ENCODE measurements at regions not wholly inside any gene's neighbourhood (a gene's known extent, or its start where the extent isn't known, plus 50 kb on each side); places are given as distances from the start of the nearest gene placed in this dataset.
A peak's percentile ranks its signal among the peaks of the same experiment; 100 is the strongest.
"Not testable (repeated sequence)": the region's sequence is repeated elsewhere in the genome, so short reads cannot be mapped to it uniquely, and the experiment has no call there.

GRCh38 chr1:195714248-195714647 is 894.0 kb downstream of the KCNT2 start:
- DNase-seq, result no peak

GRCh38 chr1:195709821-195710220 is 898.4 kb downstream of the KCNT2 start:
- no peak for DNase-seq

DNA sequence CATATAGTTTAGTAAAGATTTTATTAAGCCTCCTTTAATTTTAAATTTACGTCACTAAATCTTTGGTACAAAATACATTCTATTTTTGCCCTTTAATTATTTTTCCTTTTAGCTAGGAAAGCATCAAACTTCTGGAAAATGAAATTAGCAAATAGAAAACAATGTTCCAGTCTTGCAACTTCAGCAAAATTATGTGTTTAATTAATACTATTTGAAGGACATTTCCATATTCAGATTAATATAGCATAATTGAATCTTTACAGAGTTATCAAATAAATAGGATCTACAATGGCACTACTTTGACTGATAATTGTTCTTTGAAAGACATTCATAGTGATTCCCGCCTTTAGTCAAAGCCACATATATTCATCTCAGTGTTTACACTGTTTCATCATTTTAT is 904.2 kb downstream of the KCNT2 start:
- no peak for DNase-seq

- DNase-seq, result no peak
Measured at GRCh38 chr1:195701149-195701548, 907.1 kb downstream of the KCNT2 start.

DNA sequence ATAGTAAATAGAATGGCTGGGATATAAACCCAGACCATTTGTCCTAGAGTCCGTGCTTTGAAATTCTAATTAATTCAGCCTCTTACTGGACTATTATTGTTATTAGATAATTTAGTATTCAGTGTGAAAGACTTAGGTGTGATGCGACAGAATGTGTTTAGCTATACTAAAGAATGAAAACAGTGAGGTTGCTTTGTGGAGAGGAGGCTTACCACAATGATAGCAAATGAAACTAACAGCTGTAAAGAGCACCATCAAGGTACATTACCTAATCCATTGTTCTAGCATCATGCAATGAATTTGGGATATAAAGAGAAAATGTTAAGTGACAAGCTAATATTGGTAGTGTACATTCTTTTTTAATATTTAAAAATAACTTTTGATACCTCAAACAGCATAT is 911.1 kb downstream of the KCNT2 start:
- no peak for DNase-seq

GRCh38 chr1:195686764-195687163 is 921.5 kb downstream of the KCNT2 start:
- no peak for DNase-seq

- no peak for DNase-seq
Measured at GRCh38 chr1:195664628-195665027, 943.6 kb downstream of the KCNT2 start.

DNA sequence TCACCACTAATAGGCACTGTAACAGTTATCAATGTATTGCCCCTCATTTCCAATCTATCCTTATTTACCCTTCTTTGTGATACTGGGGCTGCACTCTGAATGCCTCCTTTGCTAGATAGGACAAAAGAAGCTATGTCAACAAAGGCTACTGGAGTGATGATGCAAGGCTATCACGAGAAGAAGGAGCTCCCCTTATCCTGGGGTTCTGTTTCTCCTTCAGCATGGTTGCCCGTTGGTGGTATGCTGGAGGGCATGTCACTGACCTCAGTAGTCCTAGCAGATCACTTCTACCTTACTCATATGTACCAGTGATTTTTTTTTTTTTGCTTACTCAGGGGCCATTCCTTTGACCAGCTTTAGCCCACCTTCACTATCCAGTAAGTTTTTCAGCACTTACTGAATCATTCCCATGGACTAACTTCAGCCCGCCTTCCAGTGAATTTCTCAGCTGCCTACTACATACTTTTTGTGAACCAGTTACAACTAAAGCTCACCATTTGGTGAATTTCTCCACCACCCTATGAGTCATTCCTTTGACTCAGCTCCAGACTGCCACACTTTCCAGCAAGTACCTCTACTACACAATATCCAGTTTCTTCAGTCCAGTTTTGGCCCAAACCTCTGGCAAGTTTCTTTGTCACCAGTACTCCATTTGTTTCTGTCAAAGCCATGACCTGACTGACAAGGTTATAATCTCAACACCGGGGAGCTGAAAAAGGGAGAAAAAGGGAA is 944.5 kb downstream of the KCNT2 start:
- DNase-seq, result peak in 10 of 58 donors; percentile 1 to 35 (median 2)

- DNase-seq, result no peak
Measured at GRCh38 chr1:195656780-195657179, 951.5 kb downstream of the KCNT2 start.

GRCh38 chr1:195648875-195649274 is 959.4 kb downstream of the KCNT2 start:
- not testable (repeated sequence) for DNase-seq

DNA sequence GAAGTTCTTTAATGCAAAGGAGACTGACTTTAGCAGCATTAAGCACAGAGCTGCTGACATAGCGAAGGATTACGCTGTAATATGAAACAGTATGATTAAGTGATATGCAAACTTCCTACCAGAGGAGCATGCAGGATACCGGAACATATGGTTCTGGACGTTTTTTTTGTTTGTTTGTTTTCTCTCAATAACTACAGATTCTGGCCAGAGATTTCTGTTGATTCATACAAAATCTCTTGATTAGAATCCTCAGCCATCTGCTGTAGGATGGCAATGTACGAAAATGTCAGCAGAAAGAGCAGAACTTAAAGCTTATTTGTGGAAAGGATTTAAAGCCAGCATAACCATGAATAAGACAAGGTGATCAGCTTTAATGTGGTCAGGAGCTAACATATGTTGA is 970.7 kb downstream of the KCNT2 start:
- no peak for DNase-seq

DNA sequence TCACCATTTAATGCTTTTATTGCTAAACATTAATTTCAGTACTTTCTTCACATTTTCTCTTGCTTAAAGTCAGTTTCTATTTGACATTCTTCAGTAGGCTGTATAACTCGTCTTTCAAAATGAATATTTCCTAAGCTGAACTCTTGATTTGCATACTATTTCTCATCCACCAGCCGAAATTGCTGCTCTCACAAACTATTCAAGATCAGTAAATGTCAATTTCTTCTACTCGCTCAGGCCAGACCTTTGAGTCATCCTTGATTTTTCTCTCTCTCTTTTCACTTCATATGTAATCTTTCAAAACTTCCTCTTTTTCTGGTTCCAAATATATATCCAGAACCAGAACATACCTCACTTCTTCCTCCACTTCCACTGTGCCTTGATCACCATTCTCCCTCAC is 990.0 kb downstream of the KCNT2 start:
- DNase-seq, result no peak

GRCh38 chr1:195617106-195617505 is 991.1 kb downstream of the KCNT2 start:
- DNase-seq, result no peak

GRCh38 chr1:195608883-195609282 is 999.4 kb downstream of the KCNT2 start:
- no peak for DNase-seq

GRCh38 chr1:195606483-195606882 is 1001.8 kb downstream of the KCNT2 start:
- DNase-seq, result no peak

- no peak for DNase-seq
Measured at GRCh38 chr1:195604287-195604686, 1004.0 kb downstream of the KCNT2 start.

DNA sequence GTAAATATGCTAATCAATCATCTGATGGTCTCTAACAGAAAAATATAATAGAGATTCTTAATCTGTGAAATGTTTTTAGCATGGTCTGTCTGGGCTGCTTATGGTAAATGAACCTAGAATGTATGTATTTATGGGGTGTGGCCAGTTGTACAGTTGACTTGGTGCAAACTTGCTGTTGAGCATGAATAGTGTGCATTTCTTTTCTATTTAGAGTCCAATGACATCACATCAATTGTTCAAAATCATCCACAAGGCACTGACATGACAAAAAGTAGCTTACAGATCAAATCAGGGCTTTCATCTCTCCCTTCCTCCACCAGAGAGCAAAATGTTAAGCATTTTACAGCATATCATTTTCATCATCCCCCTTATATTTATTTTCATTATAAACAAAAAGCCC is 1010.3 kb downstream of the KCNT2 start:
- no peak for DNase-seq

- DNase-seq, result no peak
Measured at GRCh38 chr1:195594773-195595172, 1013.5 kb downstream of the KCNT2 start.

DNA sequence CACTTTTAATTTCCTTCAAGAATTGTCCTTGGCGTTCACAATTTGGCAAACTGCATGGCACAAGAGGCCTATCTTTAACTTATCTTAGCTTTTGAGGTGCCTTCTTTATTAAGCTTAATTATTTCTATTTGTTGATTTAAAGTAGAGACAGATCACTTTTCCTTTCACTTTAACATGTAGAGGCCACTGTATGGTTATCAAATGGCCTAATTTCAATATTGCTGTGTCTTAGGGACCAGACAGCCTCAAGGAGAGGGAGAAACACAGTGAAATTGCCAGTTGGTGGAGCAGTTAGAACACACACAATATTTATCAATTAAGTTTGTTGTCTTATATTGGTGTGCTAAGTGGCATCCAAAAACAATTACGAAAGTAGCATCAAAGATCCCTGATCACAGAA is 1013.9 kb downstream of the KCNT2 start:
- DNase-seq, result no peak

DNA sequence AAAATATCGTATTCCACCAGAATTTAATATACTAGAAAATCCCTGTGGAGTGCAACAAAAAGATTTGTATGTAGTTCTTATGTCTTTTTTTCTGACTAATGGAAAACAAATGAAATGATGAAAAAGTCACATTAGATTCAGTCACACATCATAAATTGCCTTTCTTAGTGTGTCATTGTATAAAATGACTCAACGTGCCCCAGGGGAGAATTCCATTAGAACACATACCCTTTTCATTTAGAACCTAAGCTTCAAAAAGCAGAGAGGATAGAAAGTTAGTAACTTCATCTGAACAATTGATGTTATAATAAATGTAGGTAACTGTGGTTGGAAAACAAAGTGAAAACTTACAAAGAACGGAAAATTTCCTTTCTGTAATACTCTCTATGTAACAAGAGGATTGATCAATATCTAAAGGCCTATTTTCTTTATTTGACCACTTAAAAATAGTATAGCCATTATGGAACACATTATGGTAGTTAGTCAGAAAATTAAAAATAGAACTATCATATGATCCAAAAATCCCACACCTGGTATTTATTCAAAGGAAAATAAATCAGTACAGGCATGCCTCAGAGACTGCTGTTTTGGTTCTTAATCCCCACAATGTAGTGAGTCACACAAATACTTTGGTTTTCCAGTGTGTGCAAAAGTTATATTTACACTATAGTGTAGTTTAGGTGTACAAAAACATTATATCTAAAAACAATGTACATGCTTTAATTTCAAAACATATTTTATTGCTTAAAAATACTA is 1016.1 kb downstream of the KCNT2 start:
- no peak for DNase-seq

GRCh38 chr1:195590649-195591048 is 1017.6 kb downstream of the KCNT2 start:
- DNase-seq, result no peak

DNA sequence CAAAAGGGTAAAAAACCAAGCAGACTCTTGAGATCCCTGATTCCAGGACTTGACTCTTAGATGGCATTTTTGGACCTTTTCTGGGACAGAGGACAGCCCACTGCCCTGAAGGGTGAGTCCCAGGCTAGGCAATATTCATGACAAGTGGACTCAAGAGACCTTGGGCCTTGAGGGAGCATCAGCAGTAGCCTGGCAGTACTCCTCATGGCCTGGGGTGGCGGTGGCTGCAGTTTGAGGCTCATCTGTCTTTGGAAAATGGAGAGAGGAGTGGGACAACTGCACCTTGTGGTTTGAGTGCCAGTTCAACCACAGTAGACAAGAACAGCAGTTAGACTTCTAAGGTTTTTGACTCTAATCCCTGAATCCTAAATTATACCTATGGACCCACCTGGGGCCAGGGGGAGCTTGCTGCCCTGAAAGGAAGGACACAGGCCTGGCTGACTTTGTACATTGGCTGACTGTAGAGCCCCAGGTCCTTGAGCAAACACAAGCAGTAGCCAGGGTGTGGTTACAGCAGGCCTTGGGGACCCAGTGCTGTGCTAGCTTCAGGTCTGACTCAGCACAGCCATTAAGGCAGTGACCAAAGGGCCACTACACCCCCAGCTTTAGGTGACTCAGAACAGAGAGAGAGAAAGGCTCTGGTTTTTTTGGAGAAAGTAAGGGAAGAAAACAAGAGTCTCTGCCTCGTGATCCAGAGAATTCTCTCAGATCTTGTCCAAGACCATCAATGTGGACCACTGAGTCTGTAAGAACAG is 1023.2 kb downstream of the KCNT2 start:
- DNase-seq, result no peak
